OCI-LY1 (cell line): ENCODE measurements at regions not wholly inside any gene's neighbourhood (a gene's known extent, or its start where the extent isn't known, plus 50 kb on each side); places are given as distances from the start of the nearest gene placed in this dataset.

Experiments used
- EZH2 ChIP-seq: fragments of 200-600 bp; sonication (generic), shearing (Covaris generic); IDR thresholded peaks from 2 replicates; pipeline ENCODE4 v1.8.0; 2017; ENCODE audit warnings: borderline replicate concordance, mixed run types, mild to moderate bottlenecking, antibody characterized with exemption, low read length, moderate library complexity, mixed read lengths
- TF ChIP-seq, protein P1 (sequence below): fragments of 200-600 bp; sonication (generic), shearing (Covaris generic); IDR thresholded peaks from 2 replicates; pipeline ENCODE4 v1.5.1; 2017; ENCODE audit warnings: mild to moderate bottlenecking, antibody characterized with exemption, low read length, moderate library complexity, mixed read lengths

DNA sequence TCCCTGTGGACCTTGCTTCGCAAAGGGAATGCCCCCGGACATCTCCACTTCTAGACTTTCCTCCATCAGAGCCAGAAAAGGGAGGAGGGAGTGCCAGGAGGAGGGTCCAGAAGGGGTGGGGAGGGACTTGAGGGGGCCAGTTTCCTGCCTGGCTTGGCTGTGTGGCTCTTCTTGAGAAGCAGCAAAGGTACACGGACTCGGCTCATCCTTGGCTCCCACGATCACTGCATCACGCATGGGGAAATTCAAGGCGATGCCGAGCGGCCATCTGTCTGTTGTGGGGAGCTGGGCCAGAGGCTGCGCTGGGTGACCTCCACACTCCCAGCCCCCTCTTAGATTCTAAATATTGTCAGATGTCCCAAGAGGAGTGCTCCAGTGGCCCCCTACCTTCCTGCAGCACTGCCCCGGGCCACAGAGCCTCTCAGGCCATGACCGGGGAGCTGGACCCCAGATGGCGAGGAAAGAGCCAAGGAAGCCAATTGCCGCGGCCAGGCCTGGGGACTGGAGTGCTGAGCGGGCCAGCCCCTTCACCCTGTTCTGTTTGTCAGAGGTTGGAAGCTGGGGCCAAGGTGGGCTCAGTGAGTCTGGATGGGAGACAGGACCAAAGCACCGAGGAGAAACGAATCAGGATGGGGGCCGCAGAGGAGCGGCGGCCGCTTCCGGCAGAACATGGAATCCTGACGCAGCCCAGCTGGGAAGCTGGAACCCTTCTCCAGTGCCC lies 104.5 kb downstream of the RBFOX3 start:
- TF ChIP-seq, protein P1, sequence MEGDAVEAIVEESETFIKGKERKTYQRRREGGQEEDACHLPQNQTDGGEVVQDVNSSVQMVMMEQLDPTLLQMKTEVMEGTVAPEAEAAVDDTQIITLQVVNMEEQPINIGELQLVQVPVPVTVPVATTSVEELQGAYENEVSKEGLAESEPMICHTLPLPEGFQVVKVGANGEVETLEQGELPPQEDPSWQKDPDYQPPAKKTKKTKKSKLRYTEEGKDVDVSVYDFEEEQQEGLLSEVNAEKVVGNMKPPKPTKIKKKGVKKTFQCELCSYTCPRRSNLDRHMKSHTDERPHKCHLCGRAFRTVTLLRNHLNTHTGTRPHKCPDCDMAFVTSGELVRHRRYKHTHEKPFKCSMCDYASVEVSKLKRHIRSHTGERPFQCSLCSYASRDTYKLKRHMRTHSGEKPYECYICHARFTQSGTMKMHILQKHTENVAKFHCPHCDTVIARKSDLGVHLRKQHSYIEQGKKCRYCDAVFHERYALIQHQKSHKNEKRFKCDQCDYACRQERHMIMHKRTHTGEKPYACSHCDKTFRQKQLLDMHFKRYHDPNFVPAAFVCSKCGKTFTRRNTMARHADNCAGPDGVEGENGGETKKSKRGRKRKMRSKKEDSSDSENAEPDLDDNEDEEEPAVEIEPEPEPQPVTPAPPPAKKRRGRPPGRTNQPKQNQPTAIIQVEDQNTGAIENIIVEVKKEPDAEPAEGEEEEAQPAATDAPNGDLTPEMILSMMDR = no peak
- no peak for TF ChIP-seq EZH2
